CD4-positive, alpha-beta T cell (primary cell): ENCODE measurements at regions not wholly inside any gene's neighbourhood (a gene's known extent, or its start where the extent isn't known, plus 50 kb on each side); places are given as distances from the start of the nearest gene placed in this dataset.

Experiments used
- ATAC-seq: fragments of 200-7000 bp; cut with Tn5 transposase; one replicate; pipeline ENCODE4 v1.10.0; 2022; ENCODE audit warnings: mild to moderate bottlenecking; ENCODE audit not compliant: poor library complexity
- CTCF ChIA-PET: fragments of 350-600 bp; sonication (Branson Sonifier 250); formaldehyde crosslinking; loops from one replicate; lab custom pipeline; 2021; ENCODE audit warnings: antibody characterized with exemption, inconsistent platforms; lab: Charles Lee
- POLR2A ChIA-PET: fragments of 350-600 bp; sonication (Branson Sonifier 250); formaldehyde crosslinking; loops from one replicate; lab custom pipeline; 2021; ENCODE audit warnings: antibody characterized with exemption, inconsistent platforms; lab: Charles Lee
- DNase-seq, 14 experiments: peaks; one replicate each; pipeline ENCODE4 v3.0.0-alpha.2; 2013 to 2020; ENCODE audit warnings: mixed read lengths in 2 of 14
- H3K27ac ChIP-seq, 2 donors: one replicate each; pipeline versions ENCODE4 v1.5.1 to v1.7.0; 2013; ENCODE audit warnings: low read length in 2 of 2, low read depth in 1 of 2, mild to moderate bottlenecking in 1 of 2
- H3K27me3 ChIP-seq, 2 experiments: 1 replicate in 1 of 2; 2 replicates in 1 of 2; pipeline versions ENCODE4 v1.6.1 to v1.7.0; 2013; ENCODE audit warnings: low read length in 2 of 2, control low read depth in 1 of 2, mild to moderate bottlenecking in 1 of 2, moderate library complexity in 1 of 2; ENCODE audit not compliant: insufficient read depth in 2 of 2, control insufficient read depth in 1 of 2
- H3K36me3 ChIP-seq: one replicate; pipeline ENCODE4 v1.6.1; 2013; ENCODE audit warnings: low read length, control low read depth; ENCODE audit not compliant: insufficient read depth
- H3K4me1 ChIP-seq: one replicate; pipeline ENCODE4 v1.6.1; 2013; ENCODE audit warnings: low read length, control low read depth; ENCODE audit not compliant: insufficient read depth
- H3K4me3 ChIP-seq: one replicate; pipeline ENCODE4 v1.5.1; 2013; ENCODE audit warnings: mild to moderate bottlenecking, low read length, moderate library complexity
- H3K9me3 ChIP-seq, 2 experiments: 1 replicate in 1 of 2; 2 replicates in 1 of 2; pipeline versions ENCODE4 v1.6.1 to v1.7.0; 2013; ENCODE audit warnings: low read length in 2 of 2, mild to moderate bottlenecking in 2 of 2, control low read depth in 1 of 2, moderate library complexity in 1 of 2; ENCODE audit not compliant: control insufficient read depth in 1 of 2, insufficient read depth in 1 of 2
- H3K27ac Mint-ChIP-seq: one replicate; pipeline ENCODE4 v1.8.0; 2020; ENCODE audit warnings: mixed read lengths
- H3K27me3 Mint-ChIP-seq: one replicate; pipeline ENCODE4 v1.8.0; 2021; ENCODE audit warnings: mixed read lengths
- H3K36me3 Mint-ChIP-seq: one replicate; pipeline ENCODE4 v1.8.0; 2021; ENCODE audit warnings: low read depth, mixed read lengths
- H3K4me1 Mint-ChIP-seq: one replicate; pipeline ENCODE4 v1.8.0; 2021; ENCODE audit warnings: low read depth, mixed read lengths
- H3K4me3 Mint-ChIP-seq: one replicate; pipeline ENCODE4 v1.8.0; 2020; ENCODE audit warnings: mild to moderate bottlenecking, mixed read lengths
- H3K9me3 Mint-ChIP-seq: one replicate; pipeline ENCODE4 v1.8.0; 2020; ENCODE audit warnings: mixed read lengths
- CTCF ChIP-seq: fragments of 200-600 bp; IDR thresholded peaks from one replicate; pipeline ENCODE4 v1.8.0; 2022; ENCODE audit warnings: antibody characterized with exemption, mild to moderate bottlenecking
- intact Hi-C, 2 experiments: fragments of 100-400 bp; cut with DNase I in 1 of 2; cut with micrococcal nuclease in 1 of 2; formaldehyde crosslinking; loops; one replicate each; pipeline versions ENCODE4 v1.15.1 to v1.9.0; 2023 to 2025; cut with DNase I, micrococcal nuclease

DNA sequence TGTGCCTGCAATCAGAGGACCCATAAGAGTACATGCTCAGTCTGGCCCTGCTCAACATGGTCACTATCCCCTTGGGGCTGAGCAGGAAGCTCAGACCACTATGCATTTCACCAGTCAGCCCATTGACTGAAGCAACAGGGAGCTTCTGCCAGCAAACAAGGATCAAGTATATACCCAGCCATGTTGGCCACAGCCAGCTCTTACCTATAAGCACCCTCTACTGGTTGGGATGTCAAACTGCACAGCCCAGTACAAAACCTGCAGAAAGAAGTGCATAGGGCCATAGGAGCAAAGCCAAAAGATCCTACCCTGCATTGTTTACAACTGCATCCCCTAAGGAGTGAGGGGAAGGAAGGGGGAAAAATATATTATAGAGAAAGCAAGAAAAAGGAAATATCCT lies 214.4 kb upstream of the CPEB2 start:
- no peaks in the 10 kb centered on the region for H3K4me1 ChIP-seq
- ChIA-PET POLR2A (no interaction called here), CTCF (no interaction called here)
- Mint-ChIP-seq H3K9me3 (peaks cover 3% of the 10 kb centered on the region), H3K4me3 (no peak overlapping the region), H3K4me1 (no peaks in the 10 kb centered on the region), H3K27ac (no peak overlapping the region), H3K36me3 (no peaks in the 10 kb centered on the region), H3K27me3 (peaks cover 33% of the 10 kb centered on the region)
- no peaks in the 10 kb centered on the region for H3K27me3 ChIP-seq
- TF ChIP-seq CTCF: no peak
- no peak overlapping the region for H3K27ac ChIP-seq
- H3K4me3 ChIP-seq: no peak overlapping the region
- DNase-seq (peak in 3 of 14 experiments; percentile 7 to 12 (median 9)), ATAC-seq (no peak)
- intact Hi-C loops: no loop called here
- peaks cover 3 to 12% of the 10 kb centered on the region in 2 experiments for H3K9me3 ChIP-seq
- no peaks in the 10 kb centered on the region for H3K36me3 ChIP-seq

DNA sequence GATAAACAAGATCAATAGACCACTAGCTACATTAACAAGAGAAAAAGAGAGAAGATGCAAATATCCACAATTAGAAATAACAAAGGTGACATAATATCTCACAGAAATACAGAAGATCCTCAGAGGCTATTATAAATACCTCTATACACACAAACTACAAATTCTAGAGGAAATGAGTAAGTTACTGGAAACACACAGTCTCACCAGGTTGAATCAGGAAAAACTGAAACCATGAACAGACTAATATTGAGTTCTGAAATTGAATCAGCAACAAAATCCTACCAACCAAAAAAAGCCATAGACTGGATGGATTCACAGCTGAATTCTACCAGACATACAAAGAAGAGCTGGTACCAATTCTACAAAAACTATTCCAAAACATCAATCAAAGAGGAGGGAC lies 211.8 kb upstream of the CPEB2 start:
- intact Hi-C loops: no loop called here
- H3K4me1 ChIP-seq: no peaks in the 10 kb centered on the region
- H3K27ac ChIP-seq: no peak overlapping the region
- peaks cover 28% of the 10 kb centered on the region for H3K27me3 Mint-ChIP-seq
- H3K36me3 Mint-ChIP-seq: no peaks in the 10 kb centered on the region
- DNase-seq (no peak), ATAC-seq (no peak)
- H3K36me3 ChIP-seq: no peaks in the 10 kb centered on the region
- ChIA-PET CTCF (no interaction called here), POLR2A (no interaction called here)
- H3K4me1 Mint-ChIP-seq: no peaks in the 10 kb centered on the region
- H3K27ac Mint-ChIP-seq: no peak overlapping the region
- no peak for TF ChIP-seq CTCF
- peaks cover 3 to 12% of the 10 kb centered on the region in 2 experiments for H3K9me3 ChIP-seq
- no peak overlapping the region for H3K4me3 Mint-ChIP-seq
- H3K4me3 ChIP-seq: no peak overlapping the region
- peaks cover 12% of the 10 kb centered on the region for H3K9me3 Mint-ChIP-seq
- H3K27me3 ChIP-seq: no peaks in the 10 kb centered on the region

GRCh38 chr4:14792702-14793227 lies 209.5 kb upstream of the CPEB2 start:
- POLR2A ChIA-PET: no interaction called here
- H3K9me3 ChIP-seq: peaks cover 0 to 10% of the 10 kb centered on the region in 2 experiments
- H3K36me3 ChIP-seq: no peaks in the 10 kb centered on the region
- H3K4me3 ChIP-seq: no peak overlapping the region
- Mint-ChIP-seq H3K9me3 (peaks cover 15% of the 10 kb centered on the region), H3K4me3 (no peak overlapping the region), H3K36me3 (no peaks in the 10 kb centered on the region), H3K4me1 (no peaks in the 10 kb centered on the region), H3K27me3 (peaks cover 23% of the 10 kb centered on the region), H3K27ac (no peak overlapping the region)
- H3K27ac ChIP-seq: no peak overlapping the region
- CTCF ChIA-PET: no interaction called here
- no peaks in the 10 kb centered on the region for H3K27me3 ChIP-seq
- DNase-seq (no peak), ATAC-seq (no peak)
- H3K4me1 ChIP-seq: no peaks in the 10 kb centered on the region
- intact Hi-C loops: no loop called here
- no peak for TF ChIP-seq CTCF
